Suprapubic skin (tissue), 4 donors: ENCODE measurements at regions not wholly inside any gene's neighbourhood (a gene's known extent, or its start where the extent isn't known, plus 50 kb on each side); places are given as distances from the start of the nearest gene placed in this dataset.

ENCODE experiments used
- DNase-seq, 2 donors: peaks; one replicate each; pipeline ENCODE4 v3.0.0-alpha.2; 2019; ENCODE audit warnings: low spot score in 2 of 2
- H3K27ac ChIP-seq: fragments of 200-600 bp; sonication (generic); one replicate; pipeline ENCODE4 v1.5.1; 2019
- H3K27me3 ChIP-seq: fragments of 200-600 bp; sonication (generic); one replicate; pipeline ENCODE4 v1.5.1; 2019
- H3K36me3 ChIP-seq: fragments of 200-600 bp; sonication (generic); one replicate; pipeline ENCODE4 v1.5.1; 2019
- H3K4me1 ChIP-seq: fragments of 200-600 bp; sonication (generic); one replicate; pipeline ENCODE4 v1.5.1; 2019
- H3K4me3 ChIP-seq: fragments of 200-600 bp; sonication (generic); one replicate; pipeline ENCODE4 v1.5.1; 2019; ENCODE audit warnings: mild to moderate bottlenecking
- H3K9me3 ChIP-seq: fragments of 200-600 bp; sonication (generic); one replicate; pipeline ENCODE4 v1.5.1; 2019
- EP300 ChIP-seq: sonication (generic); formaldehyde crosslinking; IDR thresholded peaks from one replicate; pipeline ENCODE4 v1.6.1; 2017; ENCODE audit warnings: antibody characterized with exemption
- POLR2A ChIP-seq, 2 donors: fragments of 450-650 bp; IDR thresholded peaks; one replicate each; pipeline ENCODE4 v1.6.1; 2017; ENCODE audit warnings: antibody characterized with exemption in 2 of 2, mild to moderate bottlenecking in 2 of 2, moderate library complexity in 2 of 2
- POLR2AphosphoS5 ChIP-seq, 3 donors: sonication (generic); formaldehyde crosslinking; IDR thresholded peaks; one replicate each; pipeline ENCODE4 v1.6.1; 2017; ENCODE audit warnings: antibody characterized with exemption in 3 of 3
- WGBS: methylation state at CpG from one replicate; pipeline ENCODE4 v1.1.5; 2018; 5-methylcytosine and 5-hydroxymethylcytosine counted together
- TF ChIP-seq, protein P1 (sequence below), 2 donors: fragments of 200-600 bp in 1 of 2; fragments of 450-650 bp in 1 of 2; sonication (generic) in 1 of 2; IDR thresholded peaks; one replicate each; pipeline ENCODE4 v1.5.1; 2016 to 2019; ENCODE audit warnings: antibody characterized with exemption in 2 of 2, mild to moderate bottlenecking in 1 of 2, moderate library complexity in 1 of 2

DNA sequence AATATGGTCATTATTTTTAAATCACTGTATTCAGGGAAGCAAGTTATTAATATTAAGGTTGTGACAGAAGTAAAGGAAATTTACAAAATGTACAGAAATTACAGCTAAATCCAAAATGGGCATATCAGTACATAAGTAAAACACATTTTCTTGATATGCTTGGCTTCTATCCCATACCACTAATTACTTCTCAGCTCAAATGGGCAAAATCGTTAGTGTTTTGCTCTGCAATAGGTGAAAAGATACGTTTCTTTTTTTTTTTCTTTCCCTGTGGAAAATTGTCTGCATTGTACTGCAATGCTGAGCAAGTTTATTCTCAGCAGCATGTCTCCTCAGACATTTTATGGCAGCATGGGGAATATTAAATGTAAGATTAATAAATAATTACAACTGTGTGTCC is 77.1 kb upstream of the PRMT6 start:
- no peaks in the 10 kb centered on the region for H3K27me3 ChIP-seq
- H3K4me1 ChIP-seq = no peaks in the 10 kb centered on the region
- no peak overlapping the region for H3K4me3 ChIP-seq

DNA sequence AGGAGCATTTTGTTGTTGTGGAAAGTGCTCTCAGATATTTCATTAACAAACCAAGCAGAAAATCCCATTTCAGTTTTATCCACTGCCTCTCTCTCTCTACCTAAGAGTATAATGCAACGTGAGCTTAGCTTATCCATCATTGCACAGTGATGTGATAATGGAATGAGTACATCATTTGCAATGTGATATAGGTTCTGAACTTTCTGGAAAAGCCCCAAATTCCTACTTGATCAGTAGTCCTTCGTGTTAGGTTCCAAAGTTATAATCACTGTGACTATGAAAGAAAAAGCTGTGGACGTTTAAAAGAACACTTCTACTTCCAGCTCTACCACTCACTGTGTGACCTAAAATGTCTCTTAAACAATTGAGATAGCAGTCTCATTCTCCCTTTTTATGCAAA is 76.4 kb upstream of the PRMT6 start:
- no peak overlapping the region for H3K4me3 ChIP-seq
- H3K9me3 ChIP-seq = no peaks in the 10 kb centered on the region
- H3K4me1 ChIP-seq = no peaks in the 10 kb centered on the region
- no peaks in the 10 kb centered on the region for H3K27me3 ChIP-seq
- 78% methylated on average over 3 of the region's 3 CpGs for WGBS
- no peak overlapping the region for H3K27ac ChIP-seq
- no peak for TF ChIP-seq POLR2AphosphoS5 (IDR thresholded peaks at IDR 0.05)
- no peak for DNase-seq
- H3K36me3 ChIP-seq = no peaks in the 10 kb centered on the region

More for the DNA sequence above, 77.1 kb upstream of the PRMT6 start:
- no peak for DNase-seq
- WGBS = 43% methylated on average over 2 of the region's 2 CpGs
- Histone ChIP-seq H3K36me3 (no peaks in the 10 kb centered on the region), H3K9me3 (no peaks in the 10 kb centered on the region), H3K27ac (no peak overlapping the region)
- no peak for TF ChIP-seq POLR2AphosphoS5 (IDR thresholded peaks at IDR 0.05)
- no peak for TF ChIP-seq EP300
- TF ChIP-seq, protein P1, sequence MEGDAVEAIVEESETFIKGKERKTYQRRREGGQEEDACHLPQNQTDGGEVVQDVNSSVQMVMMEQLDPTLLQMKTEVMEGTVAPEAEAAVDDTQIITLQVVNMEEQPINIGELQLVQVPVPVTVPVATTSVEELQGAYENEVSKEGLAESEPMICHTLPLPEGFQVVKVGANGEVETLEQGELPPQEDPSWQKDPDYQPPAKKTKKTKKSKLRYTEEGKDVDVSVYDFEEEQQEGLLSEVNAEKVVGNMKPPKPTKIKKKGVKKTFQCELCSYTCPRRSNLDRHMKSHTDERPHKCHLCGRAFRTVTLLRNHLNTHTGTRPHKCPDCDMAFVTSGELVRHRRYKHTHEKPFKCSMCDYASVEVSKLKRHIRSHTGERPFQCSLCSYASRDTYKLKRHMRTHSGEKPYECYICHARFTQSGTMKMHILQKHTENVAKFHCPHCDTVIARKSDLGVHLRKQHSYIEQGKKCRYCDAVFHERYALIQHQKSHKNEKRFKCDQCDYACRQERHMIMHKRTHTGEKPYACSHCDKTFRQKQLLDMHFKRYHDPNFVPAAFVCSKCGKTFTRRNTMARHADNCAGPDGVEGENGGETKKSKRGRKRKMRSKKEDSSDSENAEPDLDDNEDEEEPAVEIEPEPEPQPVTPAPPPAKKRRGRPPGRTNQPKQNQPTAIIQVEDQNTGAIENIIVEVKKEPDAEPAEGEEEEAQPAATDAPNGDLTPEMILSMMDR (IDR thresholded peaks at IDR 0.05) = no peak
- no peak for TF ChIP-seq POLR2A (IDR thresholded peaks at IDR 0.05)

DNA sequence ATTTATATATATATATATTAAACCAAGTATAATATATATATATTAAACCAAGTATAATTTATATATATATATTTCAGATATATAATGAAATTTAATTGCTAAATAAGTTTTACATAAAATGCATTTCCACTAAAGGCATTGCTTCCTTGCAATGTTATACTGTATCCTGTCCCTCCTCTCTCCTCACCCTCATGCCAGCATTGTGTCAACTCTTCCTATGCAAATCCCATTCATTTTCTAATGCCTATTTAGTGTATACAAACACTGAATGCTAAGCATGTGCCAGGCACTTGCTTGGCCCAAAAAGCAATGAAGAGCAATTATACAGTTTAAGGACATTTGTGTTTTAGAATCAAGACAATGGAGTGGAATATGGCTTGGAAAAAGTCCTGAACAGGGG is 71.7 kb upstream of the PRMT6 start:
- H3K4me3 ChIP-seq = no peak overlapping the region
- no peaks in the 10 kb centered on the region for H3K36me3 ChIP-seq
- H3K4me1 ChIP-seq = no peaks in the 10 kb centered on the region
- TF ChIP-seq POLR2AphosphoS5 (IDR thresholded peaks at IDR 0.05) (no peak), EP300 (no peak), POLR2A (IDR thresholded peaks at IDR 0.05) (no peak)
- TF ChIP-seq, protein P1 (IDR thresholded peaks at IDR 0.05) = no peak
- no peak for DNase-seq
- no peak overlapping the region for H3K27ac ChIP-seq
- no peaks in the 10 kb centered on the region for H3K9me3 ChIP-seq
- no peaks in the 10 kb centered on the region for H3K27me3 ChIP-seq

DNA sequence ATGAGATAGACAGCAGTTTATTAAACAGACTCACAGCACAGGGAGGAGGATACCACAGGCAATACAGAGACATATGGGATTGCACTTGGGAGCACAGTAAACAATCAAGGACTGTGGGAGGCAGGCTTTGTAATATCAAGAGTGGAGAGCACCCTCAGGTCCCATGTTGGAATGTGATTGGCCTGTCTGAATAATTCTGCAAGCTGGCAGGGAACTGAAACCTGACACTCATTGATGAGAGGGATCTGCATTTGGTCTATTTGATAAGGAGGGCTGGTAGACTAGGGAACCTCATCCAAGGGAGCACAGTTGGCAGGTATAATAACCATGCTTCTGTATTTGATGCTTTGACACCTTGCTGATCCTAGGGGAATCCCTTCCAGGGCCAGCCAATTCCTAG is 69.9 kb upstream of the PRMT6 start:
- TF ChIP-seq, protein P1 (IDR thresholded peaks at IDR 0.05) = no peak
- TF ChIP-seq EP300 (no peak), POLR2A (IDR thresholded peaks at IDR 0.05) (no peak), POLR2AphosphoS5 (IDR thresholded peaks at IDR 0.05) (no peak)
- H3K27ac ChIP-seq = no peak overlapping the region
- no peaks in the 10 kb centered on the region for H3K9me3 ChIP-seq
- DNase-seq = no peak
- no peaks in the 10 kb centered on the region for H3K27me3 ChIP-seq
- no peaks in the 10 kb centered on the region for H3K36me3 ChIP-seq
- H3K4me1 ChIP-seq = no peaks in the 10 kb centered on the region
- H3K4me3 ChIP-seq = no peak overlapping the region

DNA sequence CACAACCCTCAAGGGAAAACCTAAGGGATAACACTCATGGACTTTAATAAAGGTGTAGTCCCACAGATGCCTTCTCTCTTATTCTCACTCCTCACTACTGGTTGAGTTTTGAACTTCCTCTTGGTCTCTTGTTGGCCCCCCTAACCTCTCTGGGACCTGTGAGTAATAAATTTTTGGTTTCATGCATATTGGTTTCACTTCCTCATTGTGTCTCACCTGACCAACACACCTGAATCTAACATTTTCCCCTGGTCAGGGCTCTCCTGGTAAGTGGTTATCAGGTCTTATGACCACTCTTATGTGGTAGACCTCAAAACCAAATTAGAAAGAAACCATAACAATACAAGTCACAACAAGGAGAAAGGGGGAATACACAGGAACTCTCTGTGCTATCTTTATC is 60.5 kb upstream of the PRMT6 start:
- TF ChIP-seq EP300 (no peak), POLR2A (IDR thresholded peaks at IDR 0.05) (no peak), POLR2AphosphoS5 (IDR thresholded peaks at IDR 0.05) (no peak)
- TF ChIP-seq, protein P1 (IDR thresholded peaks at IDR 0.05) = no peak
- no peak for DNase-seq
- H3K4me1 ChIP-seq = no peaks in the 10 kb centered on the region
- H3K27me3 ChIP-seq = no peaks in the 10 kb centered on the region
- H3K9me3 ChIP-seq = no peaks in the 10 kb centered on the region
- H3K36me3 ChIP-seq = no peaks in the 10 kb centered on the region
- no peak overlapping the region for H3K27ac ChIP-seq
- no peak overlapping the region for H3K4me3 ChIP-seq

DNA sequence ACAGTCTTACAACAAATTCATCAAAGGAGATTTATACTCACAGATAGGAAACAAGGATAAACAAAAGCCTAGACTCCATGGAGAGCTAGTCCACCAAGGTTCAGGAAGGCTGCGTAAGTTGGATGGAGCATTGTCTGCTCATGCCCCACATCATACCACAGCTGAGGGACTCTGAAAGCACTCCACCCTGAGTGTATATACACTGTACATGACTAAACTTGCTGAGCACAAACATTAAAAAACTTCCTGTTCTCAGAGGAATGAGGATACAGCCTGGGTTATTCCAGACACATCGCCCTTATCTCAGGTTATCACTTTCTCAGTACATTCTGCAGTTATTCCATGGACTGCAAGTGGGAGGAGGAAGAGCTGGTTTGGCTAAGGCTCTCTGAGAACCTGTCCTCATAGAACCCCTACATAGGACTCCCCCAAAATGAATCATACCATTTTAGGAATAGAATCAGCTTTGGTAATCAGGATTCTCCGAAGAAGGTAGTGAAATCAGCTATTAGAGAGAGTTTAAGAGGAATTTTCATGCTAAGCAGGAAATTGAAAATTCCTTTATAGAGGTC is 58.0 kb upstream of the PRMT6 start:
- H3K9me3 ChIP-seq = no peaks in the 10 kb centered on the region
- 46% methylated on average over 3 of the region's 3 CpGs for WGBS

More for the DNA sequence above, 58.0 kb upstream of the PRMT6 start:
- Histone ChIP-seq H3K4me3 (no peak overlapping the region), H3K27me3 (no peaks in the 10 kb centered on the region), H3K4me1 (no peaks in the 10 kb centered on the region), H3K36me3 (no peaks in the 10 kb centered on the region), H3K27ac (no peak overlapping the region)
- DNase-seq = no peak
- TF ChIP-seq POLR2A (IDR thresholded peaks at IDR 0.05) (no peak), EP300 (no peak), POLR2AphosphoS5 (IDR thresholded peaks at IDR 0.05) (no peak)
- TF ChIP-seq, protein P1 (IDR thresholded peaks at IDR 0.05) = no peak
